ENCODE measurements at regions not wholly inside any gene's neighbourhood (a gene's known extent, or its start where the extent isn't known, plus 50 kb on each side); places are given as distances from the start of the nearest gene placed in this dataset.

DNA sequence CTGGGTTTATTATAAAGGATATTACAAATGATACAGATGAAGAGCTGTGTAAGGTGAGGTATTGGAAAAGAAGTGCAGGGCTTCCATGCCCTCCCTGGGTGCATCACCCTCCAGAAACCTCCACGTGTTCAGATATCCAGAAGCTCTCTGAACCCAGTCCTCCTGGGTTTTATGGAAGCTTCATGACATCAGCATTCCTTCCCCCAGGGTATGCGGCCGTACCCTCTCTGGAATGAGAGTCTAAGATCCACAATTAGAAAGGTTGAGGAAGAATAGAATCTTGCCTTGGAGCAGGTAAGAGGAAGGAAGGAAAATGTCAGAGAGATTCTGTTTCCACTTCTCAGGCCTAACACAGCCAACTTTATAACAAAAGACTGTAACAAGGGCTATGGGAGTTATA lies 208.2 kb upstream of the DCC start:
- TF ChIP-seq POLR2A (IDR thresholded peaks at IDR 0.05) = no peak
- TF ChIP-seq, protein P1, sequence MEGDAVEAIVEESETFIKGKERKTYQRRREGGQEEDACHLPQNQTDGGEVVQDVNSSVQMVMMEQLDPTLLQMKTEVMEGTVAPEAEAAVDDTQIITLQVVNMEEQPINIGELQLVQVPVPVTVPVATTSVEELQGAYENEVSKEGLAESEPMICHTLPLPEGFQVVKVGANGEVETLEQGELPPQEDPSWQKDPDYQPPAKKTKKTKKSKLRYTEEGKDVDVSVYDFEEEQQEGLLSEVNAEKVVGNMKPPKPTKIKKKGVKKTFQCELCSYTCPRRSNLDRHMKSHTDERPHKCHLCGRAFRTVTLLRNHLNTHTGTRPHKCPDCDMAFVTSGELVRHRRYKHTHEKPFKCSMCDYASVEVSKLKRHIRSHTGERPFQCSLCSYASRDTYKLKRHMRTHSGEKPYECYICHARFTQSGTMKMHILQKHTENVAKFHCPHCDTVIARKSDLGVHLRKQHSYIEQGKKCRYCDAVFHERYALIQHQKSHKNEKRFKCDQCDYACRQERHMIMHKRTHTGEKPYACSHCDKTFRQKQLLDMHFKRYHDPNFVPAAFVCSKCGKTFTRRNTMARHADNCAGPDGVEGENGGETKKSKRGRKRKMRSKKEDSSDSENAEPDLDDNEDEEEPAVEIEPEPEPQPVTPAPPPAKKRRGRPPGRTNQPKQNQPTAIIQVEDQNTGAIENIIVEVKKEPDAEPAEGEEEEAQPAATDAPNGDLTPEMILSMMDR (IDR thresholded peaks at IDR 0.05) = no peak

Data from uterus (tissue), 2 donors.